Liver (tissue), 8 donors: ENCODE measurements at regions not wholly inside any gene's neighbourhood (a gene's known extent, or its start where the extent isn't known, plus 50 kb on each side); places are given as distances from the start of the nearest gene placed in this dataset.

Experiments used
- DNase-seq: peaks from one replicate; pipeline ENCODE4 v3.0.0-alpha.2; 2017; ENCODE audit warnings: low spot score
- H3K27ac ChIP-seq, 2 donors: one replicate each; pipeline ENCODE4 v1.7.0; 2013; ENCODE audit warnings: inconsistent platforms in 2 of 2, low read length in 2 of 2, control low read depth in 1 of 2, low read depth in 1 of 2, mild to moderate bottlenecking in 1 of 2
- H3K27me3 ChIP-seq, 4 donors: one replicate each; pipeline versions ENCODE4 v1.6.1 to v1.7.0; 2013; ENCODE audit warnings: low read length in 3 of 4, inconsistent platforms in 1 of 4, mild to moderate bottlenecking in 1 of 4, moderate library complexity in 1 of 4; ENCODE audit not compliant: control insufficient read depth in 4 of 4, insufficient read depth in 4 of 4
- H3K36me3 ChIP-seq, 4 donors: one replicate each; pipeline versions ENCODE4 v1.6.1 to v1.7.0; 2013; ENCODE audit warnings: low read length in 3 of 4, mild to moderate bottlenecking in 3 of 4, low read depth in 1 of 4, moderate library complexity in 1 of 4; ENCODE audit not compliant: control insufficient read depth in 4 of 4, insufficient read depth in 3 of 4
- H3K4me1 ChIP-seq, 4 donors: one replicate each; pipeline versions ENCODE4 v1.6.1 to v1.7.0; 2013; ENCODE audit warnings: low read length in 3 of 4, mild to moderate bottlenecking in 3 of 4, moderate library complexity in 1 of 4; ENCODE audit not compliant: control insufficient read depth in 4 of 4, insufficient read depth in 4 of 4
- H3K4me3 ChIP-seq, 3 donors: one replicate each; pipeline versions ENCODE4 v1.6.1 to v1.7.0; 2013; ENCODE audit warnings: low read length in 3 of 3, control low read depth in 1 of 3, low read depth in 1 of 3, mild to moderate bottlenecking in 1 of 3
- H3K9ac ChIP-seq, 2 donors: one replicate each; pipeline ENCODE4 v1.7.0; 2013; ENCODE audit warnings: low read length in 2 of 2, mild to moderate bottlenecking in 2 of 2, moderate library complexity in 2 of 2, control low read depth in 1 of 2, low read depth in 1 of 2
- H3K9me3 ChIP-seq, 4 donors: one replicate each; pipeline versions ENCODE4 v1.6.1 to v1.7.0; 2013; ENCODE audit warnings: low read length in 3 of 4; ENCODE audit not compliant: control insufficient read depth in 4 of 4
- ATF3 ChIP-seq: IDR thresholded peaks from 2 replicates; pipeline ENCODE4 v1.6.1; 2016; ENCODE audit warnings: antibody characterized with exemption
- CTCF ChIP-seq: fragments of 150-350 bp; IDR thresholded peaks from 2 replicates; pipeline ENCODE4 v1.5.1; 2017; ENCODE audit warnings: improper control_type of control experiment, low read depth, low read length; ENCODE audit not compliant: missing input control
- EGR1 ChIP-seq, 2 donors: IDR thresholded peaks; 2 replicates each; pipeline ENCODE4 v1.6.1; 2016 to 2018; ENCODE audit warnings: antibody characterized with exemption in 2 of 2, low read depth in 2 of 2
- FOXA1 ChIP-seq: IDR thresholded peaks from 2 replicates; pipeline ENCODE4 v1.6.1; 2016; ENCODE audit warnings: antibody characterized with exemption
- FOXA2 ChIP-seq: IDR thresholded peaks from 2 replicates; pipeline ENCODE4 v1.6.1; 2016; ENCODE audit warnings: antibody characterized with exemption
- GABPA ChIP-seq, 2 donors: IDR thresholded peaks in 1 of 2; conservative IDR thresholded peaks in 1 of 2; 2 replicates each; pipeline ENCODE4 v1.6.1; 2016; ENCODE audit warnings: antibody characterized with exemption in 2 of 2, mild to moderate bottlenecking in 1 of 2, moderate library complexity in 1 of 2
- HNF4A ChIP-seq, 2 donors: conservative IDR thresholded peaks; 2 replicates each; pipeline ENCODE4 v1.6.1; 2016; ENCODE audit warnings: antibody characterized with exemption in 2 of 2, mild to moderate bottlenecking in 2 of 2
- HNF4G ChIP-seq: IDR thresholded peaks from 2 replicates; pipeline ENCODE4 v1.6.1; 2016; ENCODE audit warnings: antibody characterized with exemption
- JUND ChIP-seq, 2 donors: IDR thresholded peaks; 2 replicates each; pipeline ENCODE4 v1.6.1; 2016; ENCODE audit warnings: antibody characterized with exemption in 2 of 2
- MAX ChIP-seq: IDR thresholded peaks from 2 replicates; pipeline ENCODE4 v1.6.1; 2016; ENCODE audit warnings: antibody characterized with exemption
- NR2F2 ChIP-seq: IDR thresholded peaks from 2 replicates; pipeline ENCODE4 v1.6.1; 2016; ENCODE audit warnings: antibody characterized with exemption
- RAD21 ChIP-seq, 2 donors: IDR thresholded peaks; 2 replicates each; pipeline ENCODE4 v1.6.1; 2016; ENCODE audit warnings: antibody characterized with exemption in 2 of 2, mild to moderate bottlenecking in 2 of 2
- RXRA ChIP-seq, 2 donors: IDR thresholded peaks; 2 replicates each; pipeline ENCODE4 v1.6.1; 2017 to 2018; ENCODE audit warnings: antibody characterized with exemption in 2 of 2, mild to moderate bottlenecking in 1 of 2
- SP1 ChIP-seq: IDR thresholded peaks from 2 replicates; pipeline ENCODE4 v1.6.1; 2018; ENCODE audit warnings: antibody characterized with exemption, mild to moderate bottlenecking
- TAF1 ChIP-seq: conservative IDR thresholded peaks from 2 replicates; pipeline ENCODE4 v1.6.1; 2016; ENCODE audit warnings: antibody characterized with exemption, mild to moderate bottlenecking
- YY1 ChIP-seq: IDR thresholded peaks from 2 replicates; pipeline ENCODE4 v1.6.1; 2016; ENCODE audit warnings: antibody characterized with exemption, mild to moderate bottlenecking
- ZBTB33 ChIP-seq: IDR thresholded peaks from 2 replicates; pipeline ENCODE4 v1.6.1; 2016; ENCODE audit warnings: antibody characterized with exemption
- WGBS: extraction: QIAGEN DNeasy Blood & Tissue Kit; methylation state at CpG from one replicate; pipeline ENCODE4 v1.1.7; 2013; 5-methylcytosine and 5-hydroxymethylcytosine counted together
- donor health status: healthy.
- donor health status: healthy.
- donor health status: healthy.
- donor health status: healthy.
- donor health status: healthy.

GRCh38 chr3:161555320-161555719 lies 58.7 kb downstream of the OTOL1 start:
- Histone ChIP-seq H3K36me3 (no peaks in the 10 kb centered on the region), H3K4me3 (no peak overlapping the region), H3K27me3 (peaks cover 0 to 7% (median 3%) of the 10 kb centered on the region in 4 donors), H3K9me3 (no peaks in the 10 kb centered on the region), H3K27ac (no peak overlapping the region), H3K9ac (no peak overlapping the region), H3K4me1 (peaks cover 0 to 2% (median 0%) of the 10 kb centered on the region in 4 donors)
- no peak for TF ChIP-seq GABPA (IDR thresholded peaks at IDR 0.05 in 1 of 2, conservative IDR thresholded peaks at IDR 0.05 in 1 of 2)
- no peak for TF ChIP-seq HNF4G
- TF ChIP-seq YY1, result no peak
- no peak for TF ChIP-seq RAD21 (IDR thresholded peaks at IDR 0.05)
- TF ChIP-seq EGR1 (IDR thresholded peaks at IDR 0.05; ENCODE audit: low read depth in 2 of 2), result no peak
- no peak for TF ChIP-seq JUND (IDR thresholded peaks at IDR 0.05)
- no peak for TF ChIP-seq FOXA1
- no peak for TF ChIP-seq ATF3
- TF ChIP-seq CTCF, result no peak
- no peak for TF ChIP-seq RXRA (IDR thresholded peaks at IDR 0.05)
- 55% methylated on average over 3 of the region's 3 CpGs for WGBS
- DNase-seq, result no peak

GRCh38 chr3:161556533-161556932 lies 59.9 kb downstream of the OTOL1 start:
- Histone ChIP-seq H3K4me3 (no peak overlapping the region), H3K9me3 (no peaks in the 10 kb centered on the region), H3K27ac (no peak overlapping the region), H3K36me3 (no peaks in the 10 kb centered on the region), H3K4me1 (peaks cover 0 to 4% (median 0%) of the 10 kb centered on the region in 4 donors), H3K27me3 (peaks cover 0 to 13% (median 4%) of the 10 kb centered on the region in 4 donors), H3K9ac (no peak overlapping the region)
- no peak for DNase-seq
- 62% methylated on average over 3 of the region's 3 CpGs for WGBS
- TF ChIP-seq NR2F2, result no peak
- no peak for TF ChIP-seq RXRA (IDR thresholded peaks at IDR 0.05)
- TF ChIP-seq CTCF, result no peak

GRCh38 chr3:161556941-161557340 lies 60.3 kb downstream of the OTOL1 start:
- Histone ChIP-seq H3K4me3 (no peak overlapping the region), H3K9ac (no peak overlapping the region), H3K36me3 (no peaks in the 10 kb centered on the region), H3K27me3 (peaks cover 0 to 16% (median 4%) of the 10 kb centered on the region in 4 donors), H3K9me3 (no peaks in the 10 kb centered on the region), H3K27ac (no peak overlapping the region), H3K4me1 (peaks cover 0 to 4% (median 0%) of the 10 kb centered on the region in 4 donors)
- TF ChIP-seq GABPA (IDR thresholded peaks at IDR 0.05 in 1 of 2, conservative IDR thresholded peaks at IDR 0.05 in 1 of 2), result no peak
- TF ChIP-seq ATF3, result no peak
- no peak for TF ChIP-seq HNF4G
- TF ChIP-seq CTCF, result no peak
- TF ChIP-seq RXRA (IDR thresholded peaks at IDR 0.05), result no peak
- TF ChIP-seq JUND (IDR thresholded peaks at IDR 0.05), result no peak
- no peak for TF ChIP-seq ZBTB33
- no peak for TF ChIP-seq SP1
- no peak for TF ChIP-seq FOXA2
- no peak for TF ChIP-seq RAD21 (IDR thresholded peaks at IDR 0.05)
- no peak for TF ChIP-seq EGR1 (IDR thresholded peaks at IDR 0.05; ENCODE audit: low read depth in 2 of 2)
- no peak for TF ChIP-seq HNF4A (conservative IDR thresholded peaks at IDR 0.05)
- TF ChIP-seq MAX, result no peak
- no peak for TF ChIP-seq FOXA1
- TF ChIP-seq YY1, result no peak
- TF ChIP-seq TAF1, result no peak
- DNase-seq, result no peak
- 41% methylated on average over 1 of the region's 1 CpG for WGBS
